Endodermal cell (in vitro differentiated cells): ENCODE measurements at regions not wholly inside any gene's neighbourhood (a gene's known extent, or its start where the extent isn't known, plus 50 kb on each side); places are given as distances from the start of the nearest gene placed in this dataset.

Experiments
- DNase-seq: peaks from one replicate; pipeline ENCODE4 v3.0.0-alpha.2; 2017
- H3K27ac ChIP-seq: 2 replicates; pipeline ENCODE4 v1.5.1; 2013; ENCODE audit warnings: mild to moderate bottlenecking, low read depth, low read length, moderate library complexity
- H3K27me3 ChIP-seq: 2 replicates; pipeline ENCODE4 v1.6.1; 2013; ENCODE audit warnings: mild to moderate bottlenecking, low read length, moderate library complexity; ENCODE audit not compliant: insufficient read depth, control insufficient read depth, poor library complexity, severe bottlenecking
- H3K36me3 ChIP-seq: 2 replicates; pipeline ENCODE4 v1.7.0; 2013; ENCODE audit warnings: mild to moderate bottlenecking, low read length, moderate library complexity; ENCODE audit not compliant: control insufficient read depth, insufficient read depth
- H3K4me1 ChIP-seq: one replicate; pipeline ENCODE4 v1.7.0; 2013; ENCODE audit warnings: low read length; ENCODE audit not compliant: control insufficient read depth, insufficient read depth
- H3K4me3 ChIP-seq: 2 replicates; pipeline ENCODE4 v1.5.1; 2013; ENCODE audit warnings: mild to moderate bottlenecking, low read length, moderate library complexity
- H3K9ac ChIP-seq: 2 replicates; pipeline ENCODE4 v1.6.1; 2013; ENCODE audit warnings: mild to moderate bottlenecking, low read length, moderate library complexity; ENCODE audit not compliant: poor library complexity, severe bottlenecking; ENCODE audit errors: extremely low read depth
- H3K9me3 ChIP-seq: 2 replicates; pipeline ENCODE4 v1.6.1; 2013; ENCODE audit warnings: mild to moderate bottlenecking, low read length, moderate library complexity; ENCODE audit not compliant: control insufficient read depth
- H3K27ac Mint-ChIP-seq: 2 replicates; pipeline ENCODE4 v1.8.0; 2020; ENCODE audit warnings: mixed read lengths
- H3K27me3 Mint-ChIP-seq: 2 replicates; pipeline ENCODE4 v1.8.0; 2021; ENCODE audit warnings: mild to moderate bottlenecking, mixed read lengths; ENCODE audit not compliant: insufficient read depth
- H3K36me3 Mint-ChIP-seq: 2 replicates; pipeline ENCODE4 v1.8.0; 2020; ENCODE audit warnings: low read depth, mixed read lengths
- H3K4me1 Mint-ChIP-seq: 2 replicates; pipeline ENCODE4 v1.8.0; 2020; ENCODE audit warnings: mixed read lengths
- H3K4me3 Mint-ChIP-seq: 2 replicates; pipeline ENCODE4 v1.8.0; 2020; ENCODE audit warnings: mild to moderate bottlenecking, moderate library complexity, mixed read lengths
- H3K9me3 Mint-ChIP-seq: 2 replicates; pipeline ENCODE4 v1.8.0; 2020; ENCODE audit warnings: mild to moderate bottlenecking, mixed read lengths
- CTCF ChIP-seq: fragments of 200-600 bp; sonication (generic); conservative IDR thresholded peaks from 2 replicates; pipeline ENCODE4 v1.5.0; 2021; ENCODE audit warnings: antibody characterized with exemption, mild to moderate bottlenecking
- WGBS, 2 experiments: methylation state at CpG; one replicate each; pipeline versions ENCODE4 v1.1.5 to v1.1.7; 2013; ENCODE audit warnings: missing lambda C conversion rate in 2 of 2, mixed read lengths in 1 of 2; ENCODE audit not compliant: insufficient coverage in 1 of 2, insufficient read length in 1 of 2; 5-methylcytosine and 5-hydroxymethylcytosine counted together

GRCh38 chr15:36208868-36209582 lies 370.4 kb upstream of the CDIN1 start:
- no peak overlapping the region for H3K4me3 ChIP-seq
- peaks cover 3% of the 10 kb centered on the region for H3K27me3 Mint-ChIP-seq
- H3K4me3 Mint-ChIP-seq: no peak overlapping the region
- no peak overlapping the region for H3K9ac ChIP-seq
- no peak overlapping the region for H3K27ac Mint-ChIP-seq
- H3K9me3 ChIP-seq: no peaks in the 10 kb centered on the region
- no peaks in the 10 kb centered on the region for H3K9me3 Mint-ChIP-seq
- H3K4me1 ChIP-seq: no peaks in the 10 kb centered on the region
- H3K27ac ChIP-seq: no peak overlapping the region
- no peaks in the 10 kb centered on the region for H3K27me3 ChIP-seq
- no peaks in the 10 kb centered on the region for H3K36me3 Mint-ChIP-seq
- no peaks in the 10 kb centered on the region for H3K36me3 ChIP-seq
- H3K4me1 Mint-ChIP-seq: peaks cover 16% of the 10 kb centered on the region
- DNase-seq: no peak
- 97% methylated on average over 3 of the region's 3 CpGs; no CpG with 5 or more reads in 1 of the 2 experiments for WGBS, 2 experiments
- TF ChIP-seq CTCF: peak; percentile 26

GRCh38 chr15:36210426-36210825 lies 369.0 kb upstream of the CDIN1 start:
- Histone ChIP-seq H3K36me3 (no peaks in the 10 kb centered on the region), H3K27ac (no peak overlapping the region), H3K27me3 (no peaks in the 10 kb centered on the region), H3K4me3 (no peak overlapping the region), H3K9ac (no peak overlapping the region), H3K9me3 (no peaks in the 10 kb centered on the region), H3K4me1 (no peaks in the 10 kb centered on the region)
- 89 to 92% methylated on average over 2 of the region's 2 CpGs for WGBS, 2 experiments
- H3K9me3 Mint-ChIP-seq: no peaks in the 10 kb centered on the region
- peaks cover 20% of the 10 kb centered on the region for H3K4me1 Mint-ChIP-seq
- peaks cover 3% of the 10 kb centered on the region for H3K27me3 Mint-ChIP-seq
- no peak overlapping the region for H3K27ac Mint-ChIP-seq
- TF ChIP-seq CTCF: no peak
- H3K36me3 Mint-ChIP-seq: no peaks in the 10 kb centered on the region
- H3K4me3 Mint-ChIP-seq: no peak overlapping the region
- no peak for DNase-seq

- no peak for DNase-seq
- H3K4me1 Mint-ChIP-seq: peaks cover 41% of the 10 kb centered on the region
- Histone ChIP-seq H3K9me3 (peaks cover 17% of the 10 kb centered on the region), H3K27me3 (no peaks in the 10 kb centered on the region), H3K27ac (no peak overlapping the region), H3K4me3 (no peak overlapping the region), H3K4me1 (peaks cover 15% of the 10 kb centered on the region), H3K9ac (no peak overlapping the region), H3K36me3 (no peaks in the 10 kb centered on the region)
- H3K27ac Mint-ChIP-seq: no peak overlapping the region
- 97% methylated on average over 3 of the region's 3 CpGs; no CpG with 5 or more reads in 1 of the 2 experiments for WGBS, 2 experiments
- no peak for TF ChIP-seq CTCF
- no peak overlapping the region for H3K4me3 Mint-ChIP-seq
- H3K36me3 Mint-ChIP-seq: peaks cover 11% of the 10 kb centered on the region
- peaks cover 18% of the 10 kb centered on the region for H3K9me3 Mint-ChIP-seq
- H3K27me3 Mint-ChIP-seq: no peaks in the 10 kb centered on the region
These were observed 361.1 kb upstream of the CDIN1 start for GRCh38 chr15:36218322-36218721.
